GM18517 (cell line): ENCODE measurements at regions not wholly inside any gene's neighbourhood (a gene's known extent, or its start where the extent isn't known, plus 50 kb on each side); places are given as distances from the start of the nearest gene placed in this dataset.

Experiments used
- ATAC-seq: cut with Tn5 transposase; IDR thresholded peaks from one replicate; pipeline ENCODE4 v1.9.1; 2021; ENCODE audit warnings: mild to moderate bottlenecking, moderate library complexity; ENCODE audit not compliant: unreplicated experiment

DNA sequence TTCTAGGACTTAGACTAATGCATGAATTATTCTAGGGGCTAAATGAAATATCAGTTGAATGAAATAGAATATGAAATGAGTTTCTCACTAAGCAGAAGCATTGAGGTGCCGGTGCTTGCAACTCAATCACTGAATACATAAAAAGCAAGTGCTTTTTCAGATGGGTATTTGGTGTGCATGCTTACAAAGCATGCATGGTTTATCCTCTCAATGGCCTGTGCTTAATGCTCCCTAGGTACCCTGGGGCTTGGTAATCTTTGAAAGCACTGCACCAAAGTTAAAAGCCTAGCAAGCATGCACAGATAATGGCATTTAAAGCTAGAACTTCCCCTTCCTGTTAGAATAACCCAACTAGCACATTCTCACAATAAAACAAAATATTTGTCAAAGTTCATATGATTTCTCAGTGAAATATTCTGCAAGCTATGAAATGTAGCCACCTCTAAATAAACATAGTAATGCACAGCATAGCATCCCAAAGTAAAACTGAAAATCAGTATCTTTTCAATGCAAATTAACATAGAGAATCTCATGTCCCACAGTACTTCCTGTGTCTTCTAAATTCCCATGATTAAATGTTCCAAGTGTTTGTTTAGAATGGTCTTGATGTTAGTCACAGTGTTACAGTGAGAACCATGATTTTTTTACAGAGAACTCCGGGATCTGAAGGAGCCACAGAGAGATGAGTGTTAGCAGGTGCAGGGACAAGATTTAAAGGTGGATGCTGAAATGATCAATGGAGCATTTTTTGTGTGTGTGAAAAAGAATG is 143.4 kb upstream of the CDH6 start:
- ATAC-seq: no peak

DNA sequence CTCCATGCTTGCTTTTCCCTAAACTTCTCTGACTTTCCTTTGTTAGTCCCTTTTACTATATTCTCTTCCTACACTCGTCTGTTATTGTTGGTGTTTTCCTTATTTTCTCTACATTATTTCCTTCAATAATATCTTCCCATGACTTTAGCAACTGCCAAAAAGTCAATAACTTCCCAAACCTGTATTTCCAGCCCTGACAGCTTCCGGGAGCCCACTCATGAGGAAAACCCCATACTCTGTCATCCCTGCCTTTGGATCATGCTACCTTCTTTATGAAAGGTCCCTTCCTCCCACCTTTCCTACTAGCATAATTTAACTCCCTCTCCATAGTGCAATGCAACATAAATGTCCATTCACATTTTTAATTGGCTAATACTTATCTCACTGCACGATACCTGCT is 144.0 kb upstream of the CDH6 start:
- ATAC-seq: no peak

DNA sequence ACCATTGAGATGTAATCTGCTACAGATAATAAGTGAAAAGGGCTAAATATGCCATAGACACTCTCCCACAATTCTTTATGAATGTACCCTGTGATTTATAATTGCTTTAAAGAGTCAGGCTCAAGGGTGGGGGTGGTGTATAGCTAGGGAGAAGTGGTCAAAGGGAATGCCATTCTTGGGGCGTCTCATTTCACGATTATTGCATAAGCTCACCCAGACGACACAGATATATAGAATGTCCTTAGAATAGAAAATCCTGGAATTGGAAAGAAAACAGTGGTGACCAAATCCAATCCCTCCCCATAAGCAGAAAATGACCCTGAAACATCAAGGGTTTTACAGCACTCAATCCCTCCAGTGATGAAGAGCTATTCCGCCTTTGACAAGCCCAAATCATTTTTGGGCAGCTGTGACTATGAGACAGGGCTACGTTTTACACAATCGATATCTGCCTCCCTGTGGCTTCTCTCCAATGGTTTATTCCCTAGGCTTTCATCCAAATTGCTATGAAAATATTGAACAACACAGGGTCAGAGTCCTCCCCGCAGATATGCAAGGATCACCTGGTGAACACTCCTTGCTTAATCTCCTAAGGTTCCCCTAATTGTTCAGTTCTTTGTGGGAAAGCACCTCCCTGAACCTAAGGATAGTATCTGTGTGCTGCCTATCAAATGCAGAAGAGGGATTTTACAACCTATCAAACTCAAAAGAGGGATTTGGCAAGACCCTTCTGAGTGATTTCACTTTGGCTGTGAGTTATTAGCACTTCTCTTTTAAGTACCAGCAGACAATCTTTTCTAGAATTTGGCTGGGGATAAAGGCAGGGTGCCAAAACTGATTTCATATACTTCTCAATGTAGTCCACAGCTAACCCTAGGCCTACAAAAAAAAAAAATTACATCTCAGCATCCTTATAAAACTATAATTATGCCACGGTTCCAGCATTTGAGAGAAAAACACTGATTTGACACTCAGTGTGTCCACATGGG is 144.9 kb upstream of the CDH6 start:
- no peak for ATAC-seq

DNA sequence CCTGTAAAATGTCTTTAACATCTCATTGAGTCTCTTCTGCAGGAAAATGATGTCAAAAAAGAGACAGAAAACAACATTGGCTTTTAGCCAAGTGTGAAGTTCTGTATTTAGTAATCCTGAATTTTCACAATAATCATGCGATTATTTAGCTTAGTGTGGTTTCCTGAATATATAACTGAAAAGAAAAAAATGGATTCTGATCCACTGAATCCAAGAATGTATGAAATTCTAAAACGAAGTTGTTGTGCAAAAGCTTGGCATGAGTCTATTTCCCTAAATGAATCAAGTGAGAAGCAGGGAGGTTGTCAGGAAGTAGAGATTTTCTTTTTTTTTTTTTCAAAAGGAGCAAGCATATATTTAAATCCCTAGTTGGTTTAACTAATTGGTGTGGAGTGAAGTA is 145.9 kb upstream of the CDH6 start:
- no peak for ATAC-seq

DNA sequence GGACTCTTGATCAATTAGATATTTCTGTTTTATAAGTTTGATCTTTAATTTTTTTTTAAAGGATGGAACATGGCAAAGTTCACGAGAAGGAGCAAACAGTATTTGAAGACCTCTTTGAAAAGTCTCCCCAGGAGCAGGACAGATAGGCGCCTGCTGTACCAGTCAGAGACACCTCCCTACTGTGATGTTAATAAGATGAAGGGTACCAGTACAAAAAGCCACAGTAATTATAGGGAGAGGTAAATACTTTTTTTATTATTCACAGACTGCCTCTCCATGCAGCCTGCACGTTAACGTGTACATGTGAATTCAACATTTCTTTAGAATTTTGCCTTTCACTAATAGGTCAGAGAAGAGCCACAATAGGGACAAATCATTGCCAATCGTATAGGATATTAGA is 146.5 kb upstream of the CDH6 start:
- no peak for ATAC-seq

DNA sequence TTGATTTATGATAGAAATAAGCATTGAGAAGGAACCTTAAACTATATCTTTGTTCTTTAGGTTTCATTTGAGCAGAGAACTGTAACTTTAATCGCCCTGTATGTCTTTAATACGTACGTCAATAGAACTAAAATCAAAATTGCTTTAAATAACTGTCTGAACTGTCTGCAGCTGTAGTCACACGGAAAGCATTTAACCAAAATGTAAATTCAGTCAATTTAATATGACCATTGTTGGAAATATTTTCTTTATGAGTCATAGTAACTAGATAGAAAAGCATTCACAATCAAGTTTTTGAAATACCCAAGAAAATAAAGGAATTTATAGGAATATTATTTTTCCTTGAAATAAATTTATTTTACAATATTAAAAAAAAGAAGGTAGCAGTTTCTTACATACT is 157.1 kb upstream of the CDH6 start:
- no peak for ATAC-seq

DNA sequence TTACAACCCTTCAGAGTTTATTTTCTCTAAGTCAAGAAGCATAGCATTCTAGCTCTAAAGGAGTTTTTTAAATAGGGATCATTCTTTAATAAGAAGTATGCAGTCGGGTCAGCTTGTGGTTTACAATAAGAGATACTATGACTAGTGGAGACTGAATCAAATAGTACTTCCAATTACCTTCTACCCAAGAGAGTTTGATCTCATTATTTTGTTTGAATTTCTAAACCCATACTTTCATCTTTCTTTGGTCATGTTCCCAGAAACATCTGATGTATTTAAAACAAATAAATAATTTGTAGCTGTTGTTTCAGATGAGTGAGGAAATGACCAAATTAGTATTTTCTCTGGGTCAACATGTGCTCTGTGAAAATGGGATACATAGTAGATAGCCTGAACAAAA is 160.2 kb upstream of the CDH6 start:
- ATAC-seq: no peak

DNA sequence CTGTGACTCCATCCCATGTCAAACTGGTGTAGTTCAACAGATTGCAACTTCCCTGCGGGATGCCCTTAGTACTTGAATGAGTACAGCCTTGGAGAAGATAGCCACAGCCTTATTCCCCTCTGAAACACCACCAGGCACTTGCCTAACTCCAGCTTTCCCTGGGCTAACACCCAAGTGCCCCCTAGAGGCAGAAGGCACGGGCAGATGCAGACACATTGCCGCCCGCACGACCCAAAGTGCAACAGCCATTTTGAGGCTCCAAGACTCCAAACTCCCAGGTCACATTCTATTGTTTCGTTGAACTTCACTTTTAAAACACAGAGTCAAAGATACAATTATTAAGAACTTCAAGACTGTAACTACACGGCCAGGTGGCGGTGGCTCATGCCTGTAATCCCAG is 163.6 kb upstream of the CDH6 start:
- no peak for ATAC-seq

DNA sequence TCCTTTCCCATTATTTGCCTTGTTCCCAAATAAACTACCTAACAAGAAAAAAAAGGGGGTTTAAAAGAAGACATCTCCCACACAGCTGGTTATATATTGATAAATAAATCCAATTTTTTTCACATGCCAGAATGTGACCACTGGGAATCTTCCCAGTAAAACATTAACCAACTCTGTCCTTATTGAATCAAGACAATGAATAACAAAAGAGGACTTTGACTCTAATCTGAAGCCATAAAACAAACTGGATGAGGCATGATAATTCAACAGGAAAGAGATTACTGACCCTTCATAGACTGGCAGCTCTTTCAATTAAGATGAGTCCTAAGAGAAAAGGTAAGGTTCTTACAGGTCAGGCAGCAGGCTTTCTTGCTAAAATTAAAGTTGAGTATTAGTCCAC is 165.8 kb upstream of the CDH6 start:
- no peak for ATAC-seq

DNA sequence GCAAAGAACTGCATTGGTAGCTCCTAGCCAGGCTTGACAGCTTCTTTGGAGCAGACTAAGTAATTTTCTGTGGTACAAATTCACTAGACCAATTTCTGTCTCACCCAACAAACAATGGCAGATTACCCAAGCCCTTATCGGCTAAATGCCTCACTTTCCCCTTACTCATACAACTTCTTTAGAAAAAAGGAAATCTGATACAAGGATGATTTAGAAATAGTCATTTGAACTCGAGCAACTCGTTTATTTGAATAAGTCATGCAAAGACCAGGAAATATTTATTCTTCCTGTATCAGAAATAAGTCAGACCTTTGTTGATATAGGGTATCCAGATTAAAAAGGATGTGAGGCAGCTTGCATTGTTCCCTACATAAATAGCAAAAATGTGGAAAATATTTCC is 170.4 kb upstream of the CDH6 start:
- ATAC-seq: no peak

DNA sequence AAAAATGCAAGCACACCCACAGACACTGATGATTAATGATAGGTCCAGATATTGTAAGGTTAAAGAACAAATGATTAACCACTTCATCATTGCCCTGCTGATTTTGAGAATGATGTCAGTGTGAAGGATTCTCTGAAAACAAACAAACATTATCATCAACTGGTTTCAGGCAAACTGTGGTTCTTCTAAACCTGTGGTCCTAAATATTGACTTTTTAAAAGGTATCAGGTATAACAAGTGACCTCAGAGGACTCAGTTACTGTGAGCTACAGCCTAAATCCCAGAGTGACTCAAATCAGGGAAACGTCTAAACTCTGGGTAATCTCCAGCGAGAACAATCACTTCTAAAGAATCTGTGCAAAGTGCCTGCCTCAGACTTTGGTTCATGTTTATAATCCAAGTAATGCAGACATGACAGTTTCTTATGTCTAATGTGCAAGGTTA is 172.3 kb upstream of the CDH6 start:
- no peak for ATAC-seq

DNA sequence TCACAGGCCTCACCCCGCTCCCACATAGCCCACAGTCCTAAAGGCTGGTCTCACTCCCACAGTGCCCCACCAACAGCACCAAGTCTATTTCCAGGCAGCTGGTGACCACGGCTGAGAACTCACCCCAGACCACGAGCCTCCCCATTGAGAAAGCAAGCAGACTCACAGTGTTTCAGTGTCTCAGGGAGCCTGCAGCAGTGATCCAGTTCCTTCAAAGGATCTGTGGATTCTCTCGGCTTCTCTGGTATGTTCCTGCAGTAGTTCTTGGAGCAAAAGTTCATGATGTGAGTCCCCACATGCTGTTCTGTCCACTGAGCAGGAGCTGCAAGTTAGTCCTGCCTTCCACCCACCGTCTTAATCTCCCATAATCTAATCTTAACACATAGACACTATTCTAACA is 185.3 kb upstream of the CDH6 start:
- ATAC-seq: no peak

DNA sequence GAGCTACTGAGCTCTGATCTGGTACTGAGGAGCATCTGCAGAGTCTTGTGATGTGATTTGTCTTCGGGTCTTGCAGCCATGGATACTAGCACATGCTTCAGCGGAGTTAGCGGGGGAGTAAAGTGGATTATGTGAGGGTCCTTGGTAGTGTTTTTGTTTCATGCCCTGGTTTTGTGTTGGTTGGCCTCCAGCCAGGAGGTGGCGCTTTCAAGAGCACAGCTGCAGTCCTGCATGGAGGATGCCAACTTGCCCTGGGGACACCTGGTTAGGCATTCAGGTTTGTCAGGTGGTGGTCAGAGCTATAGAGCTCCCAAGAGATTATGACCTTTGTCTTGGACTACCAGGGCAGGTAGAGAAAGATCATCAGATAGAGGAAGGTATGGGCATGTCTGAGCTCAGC is 185.8 kb upstream of the CDH6 start:
- ATAC-seq: no peak

DNA sequence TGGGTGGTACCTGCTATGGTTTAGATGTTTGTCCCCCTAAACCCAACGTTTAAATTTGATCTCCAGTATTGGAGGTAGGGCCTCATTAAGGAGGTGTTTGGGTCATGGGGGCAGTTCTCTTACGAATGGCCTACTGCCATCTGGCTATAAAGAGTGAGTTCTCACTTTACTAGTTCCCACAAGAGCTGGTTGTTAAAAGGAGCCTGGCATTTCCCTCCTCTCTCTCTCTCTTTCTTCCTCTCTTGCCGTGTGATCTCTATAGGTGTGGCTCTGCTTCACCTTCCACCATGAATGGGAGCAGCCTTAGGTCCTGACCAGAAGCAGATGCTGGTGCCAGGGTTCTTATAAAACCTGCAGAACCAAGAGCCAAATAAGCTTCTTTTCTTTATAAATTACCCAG is 193.2 kb upstream of the CDH6 start:
- no peak for ATAC-seq

DNA sequence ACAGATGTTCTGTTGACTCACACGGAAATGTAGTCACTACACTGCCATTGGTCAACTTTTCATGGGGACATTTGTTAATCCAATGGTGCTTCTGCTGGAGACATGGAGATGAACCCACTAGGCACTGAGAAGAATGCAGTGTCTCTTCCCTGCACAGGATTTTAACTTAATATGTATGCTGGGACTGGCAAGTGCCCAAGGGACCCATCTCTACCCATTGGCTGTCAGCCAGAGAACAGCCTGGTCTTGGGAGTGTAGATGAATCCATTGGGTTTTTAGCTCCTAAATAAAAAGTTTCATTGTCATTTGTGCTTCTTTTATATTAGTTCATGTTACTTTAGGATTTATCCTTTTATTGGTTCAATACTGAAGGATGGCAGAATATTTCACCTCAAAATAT is 195.8 kb upstream of the CDH6 start:
- no peak for ATAC-seq

DNA sequence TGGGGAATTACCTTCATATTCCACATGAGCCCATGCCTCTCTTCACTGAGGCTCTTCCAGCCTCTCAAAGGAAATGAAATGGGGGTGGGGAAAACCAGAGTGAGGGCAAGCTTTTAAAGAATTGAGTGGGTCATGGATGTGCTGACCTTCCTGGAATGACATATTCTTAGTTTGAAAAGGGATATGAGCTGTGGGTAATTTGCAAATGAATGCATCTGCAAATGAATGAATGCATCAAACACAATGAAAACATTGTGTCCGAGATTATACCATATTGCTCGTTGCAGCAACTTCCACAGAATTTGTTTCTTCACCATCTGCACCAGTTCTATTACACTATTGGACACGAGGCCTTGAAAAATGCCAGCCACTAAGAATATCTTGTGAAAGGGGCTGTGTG is 198.6 kb upstream of the CDH6 start:
- no peak for ATAC-seq

DNA sequence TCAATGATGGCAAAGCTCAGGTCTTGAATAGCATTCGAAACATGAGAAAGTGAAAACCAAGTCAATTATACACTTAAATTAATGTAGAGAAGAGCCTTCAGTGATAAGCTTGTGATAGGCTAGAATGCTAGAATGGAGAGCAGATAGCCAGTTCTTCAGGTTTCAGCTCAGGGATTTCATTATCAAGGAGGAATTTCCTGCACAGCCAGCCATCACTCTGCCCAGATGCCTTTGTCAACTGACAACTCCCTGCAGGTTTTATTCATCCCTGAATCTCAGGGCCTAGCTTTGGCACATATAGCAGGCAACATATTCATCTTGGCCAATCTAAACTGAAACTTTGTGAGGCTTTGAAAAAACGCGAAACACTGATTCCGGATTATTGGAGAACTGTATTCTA is 199.3 kb upstream of the CDH6 start:
- ATAC-seq: no peak

DNA sequence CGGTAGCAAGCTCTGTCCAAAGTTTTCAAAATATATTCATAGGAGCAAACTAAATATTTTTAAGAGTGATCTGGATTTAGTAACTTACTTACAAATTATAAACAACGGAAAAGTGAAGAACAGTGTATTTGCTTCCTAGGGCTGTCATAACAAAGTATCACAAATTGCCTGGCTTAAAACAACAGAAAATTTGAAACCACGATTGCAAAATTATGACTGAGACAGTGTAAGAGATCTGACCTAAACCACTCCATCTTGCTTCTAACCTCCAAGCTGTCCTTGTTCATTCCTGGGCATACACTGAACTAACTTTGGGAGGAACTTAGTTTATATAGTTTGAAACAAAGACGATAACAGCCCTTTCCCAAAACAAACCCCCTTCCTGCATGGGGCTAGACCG is 202.0 kb upstream of the CDH6 start:
- ATAC-seq: no peak

DNA sequence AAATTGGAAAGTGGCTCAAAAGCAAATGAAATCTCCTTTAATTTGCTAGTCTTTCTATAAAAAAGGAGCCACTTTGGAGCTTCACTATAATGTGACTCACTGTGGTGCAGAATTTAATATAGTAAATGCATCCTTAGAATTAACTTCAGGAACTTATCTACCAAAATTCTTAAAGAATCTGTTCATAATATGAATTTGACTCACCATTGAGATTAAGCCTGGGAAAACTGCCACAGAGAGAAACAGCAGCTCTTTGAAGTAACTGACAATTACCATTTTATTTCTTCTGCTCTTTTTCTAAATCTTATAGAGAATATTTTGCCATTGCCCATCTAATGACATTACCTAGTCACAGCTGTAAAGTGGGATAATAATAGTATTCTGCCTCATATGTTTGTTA is 211.9 kb upstream of the CDH6 start:
- ATAC-seq: no peak

DNA sequence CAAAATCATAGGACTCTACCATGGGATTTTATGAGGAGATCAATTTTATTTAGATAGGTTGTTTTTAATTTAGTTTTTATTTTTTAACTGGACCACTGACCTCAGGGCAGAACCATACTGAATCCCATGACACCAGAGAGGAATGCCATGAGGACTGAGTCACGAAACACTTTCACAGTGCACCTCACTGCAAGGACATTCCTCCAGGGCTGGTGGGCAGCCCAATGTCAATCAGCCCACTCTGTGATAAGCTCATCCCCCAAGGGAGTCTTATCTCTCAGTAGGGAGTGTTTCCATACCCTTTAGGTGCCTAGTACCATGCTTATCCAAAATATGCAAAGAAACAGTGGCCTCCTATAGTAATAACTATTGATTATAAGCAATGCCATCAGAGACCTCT is 224.5 kb upstream of the CDH6 start:
- ATAC-seq: no peak

DNA sequence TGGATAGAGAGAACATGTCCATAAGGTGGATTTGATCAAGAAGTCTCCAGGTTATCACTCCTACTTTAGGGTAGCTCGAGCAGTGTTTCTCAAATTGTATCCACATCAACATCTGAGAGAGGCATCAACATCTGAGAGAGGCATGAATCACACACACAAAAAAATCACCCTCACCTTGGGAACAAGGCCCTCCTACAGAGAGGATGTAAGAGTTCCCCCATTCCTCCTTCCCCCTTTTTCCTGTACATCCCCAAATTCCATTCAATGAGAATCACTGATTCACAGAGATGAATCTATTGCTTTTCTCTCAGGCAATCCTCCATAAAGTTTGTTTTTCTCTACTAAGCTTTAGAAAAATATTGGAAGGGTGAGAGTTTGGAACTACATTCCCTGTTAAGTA is 233.4 kb upstream of the CDH6 start:
- ATAC-seq: no peak

DNA sequence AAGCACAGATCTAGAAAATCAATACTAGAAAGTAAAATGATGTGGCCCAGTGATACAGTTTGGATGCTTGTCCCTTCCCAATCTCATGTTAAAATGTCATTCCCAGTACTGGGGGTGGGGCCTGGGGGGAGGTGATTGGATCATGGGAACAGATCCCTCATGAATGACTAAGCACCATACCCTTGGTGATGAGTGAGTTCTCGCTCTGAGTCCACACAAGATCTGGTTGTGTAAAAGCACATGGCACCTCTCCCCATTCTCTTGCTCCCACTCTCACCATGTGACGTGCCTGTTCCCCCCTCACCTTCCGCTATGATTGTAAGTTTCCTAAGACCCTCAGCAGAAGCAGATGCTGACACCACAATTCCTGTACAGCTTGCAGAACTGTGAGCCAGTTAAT is 234.2 kb upstream of the CDH6 start:
- no peak for ATAC-seq
